NCI-H146 treated with DMSO at 0.1 percent for 48 hours (cell line): ENCODE measurements at regions not wholly inside any gene's neighbourhood (a gene's known extent, or its start where the extent isn't known, plus 50 kb on each side); places are given as distances from the start of the nearest gene placed in this dataset.
A peak's percentile ranks its signal among the peaks of the same experiment; 100 is the strongest.
"Not testable (repeated sequence)": the region's sequence is repeated elsewhere in the genome, so short reads cannot be mapped to it uniquely, and the experiment has no call there.

Experiments used
- DNase-seq: peaks from one replicate; lab custom pipeline; 2025; ENCODE audit not compliant: unreplicated experiment; lab: John Stamatoyannopoulos, UW

DNA sequence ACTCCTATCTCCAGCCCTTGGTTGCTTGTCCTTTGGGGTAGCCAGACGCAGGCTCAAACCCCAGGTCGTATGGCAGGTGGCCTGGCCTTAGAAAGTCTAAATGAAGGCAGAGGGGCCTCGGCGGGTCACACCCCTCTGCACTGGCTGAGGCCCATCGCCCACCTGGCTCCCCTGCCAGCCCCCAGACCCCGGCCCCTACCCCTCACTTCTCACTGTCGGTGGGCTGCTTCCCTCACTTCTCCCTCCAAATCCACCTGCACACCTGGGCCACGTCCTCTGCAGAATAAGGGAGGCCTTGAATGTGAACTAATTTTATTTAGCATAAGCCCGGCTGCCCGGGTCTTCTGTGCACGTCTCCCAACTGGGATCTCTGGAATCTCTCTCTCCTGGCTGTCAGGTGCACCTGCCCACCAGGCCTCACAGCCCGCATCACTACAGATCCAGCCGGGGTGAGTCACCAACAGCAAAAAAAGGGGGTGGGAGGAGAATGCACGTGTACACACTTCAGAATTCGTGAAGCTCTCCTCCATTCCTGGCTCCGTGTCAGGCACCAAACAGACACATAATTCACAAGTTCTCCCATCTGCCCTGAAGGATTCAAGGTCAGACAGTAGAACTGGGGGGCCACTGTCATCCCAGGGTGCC lies 107.5 kb upstream of the SIM2 start:
- no peak for DNase-seq

DNA sequence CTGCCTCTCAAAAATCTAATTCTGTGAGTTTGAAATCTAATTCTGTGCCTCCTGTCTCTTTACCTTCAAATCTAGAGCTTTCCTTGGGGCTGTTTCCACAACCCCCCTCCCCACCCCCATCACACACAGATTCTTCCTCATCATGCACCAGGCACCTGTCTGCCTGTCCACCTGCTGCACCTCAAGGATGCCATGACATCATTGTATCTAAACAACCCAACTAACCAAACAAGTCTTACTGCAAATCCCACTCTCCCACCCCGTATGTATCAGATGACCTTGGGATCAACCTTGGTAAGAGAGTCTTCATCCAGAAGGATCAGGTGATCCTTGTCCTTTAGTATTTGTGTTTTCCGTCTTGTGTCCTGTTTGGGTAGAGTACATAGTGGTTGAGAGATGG lies 102.7 kb upstream of the SIM2 start:
- no peak for DNase-seq

DNA sequence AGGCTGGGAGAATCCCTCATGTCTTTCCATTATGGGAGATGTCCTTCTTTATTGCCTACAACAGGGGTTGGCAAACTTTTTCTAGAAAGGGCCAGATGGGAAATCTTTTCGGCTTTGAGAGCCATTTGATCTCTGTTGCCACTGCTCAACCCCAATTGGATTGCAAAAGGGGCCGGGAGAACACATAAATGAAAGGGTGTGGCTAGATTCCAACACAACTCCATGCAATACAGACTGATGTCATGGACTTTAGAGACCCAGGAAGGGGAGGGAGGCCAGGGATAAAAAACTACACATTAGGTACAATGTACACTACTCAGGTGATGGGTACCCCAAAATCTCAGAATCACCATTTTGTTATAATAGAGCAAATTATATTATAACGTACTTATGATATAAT lies 97.6 kb upstream of the SIM2 start:
- DNase-seq, result no peak

DNA sequence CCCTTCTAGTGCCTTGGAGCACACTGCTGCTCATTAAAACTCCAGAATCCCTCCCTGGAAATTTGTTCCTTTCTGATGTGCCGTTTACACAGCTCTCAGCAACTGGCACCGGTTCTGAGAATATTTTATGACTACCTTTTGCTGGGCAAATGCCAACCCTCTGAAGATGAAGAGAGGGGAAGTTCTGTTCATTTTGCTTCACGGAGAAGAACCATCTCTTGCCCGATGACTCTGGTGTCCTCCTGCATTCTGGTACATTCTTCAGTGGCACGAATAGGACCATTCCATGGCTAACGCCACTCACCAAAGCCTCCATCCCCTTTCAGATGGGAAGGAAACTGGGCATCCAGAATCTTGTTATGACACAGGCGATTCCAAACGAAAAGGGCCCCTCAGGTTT lies 96.2 kb upstream of the SIM2 start:
- no peak for DNase-seq

DNA sequence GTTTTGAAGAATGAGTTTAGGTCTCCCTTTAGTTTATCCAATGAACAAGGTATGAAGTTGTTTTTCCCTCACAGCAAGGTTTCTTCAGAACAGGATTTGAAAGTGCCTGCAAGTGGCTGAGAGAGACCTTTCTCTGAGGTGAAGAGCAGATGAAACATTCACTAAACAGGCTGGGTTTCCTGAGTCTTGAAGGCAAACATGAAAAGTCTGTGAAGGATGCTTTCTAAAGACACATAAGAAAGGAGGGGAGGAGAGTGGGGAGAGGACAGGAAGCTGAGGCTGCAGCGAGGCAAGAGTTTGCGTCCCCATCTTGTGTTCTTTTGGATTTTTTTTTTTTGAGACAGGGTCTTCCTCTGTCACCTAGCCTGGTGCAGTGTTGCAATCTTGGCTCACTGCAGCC lies 95.7 kb upstream of the SIM2 start:
- no peak for DNase-seq

DNA sequence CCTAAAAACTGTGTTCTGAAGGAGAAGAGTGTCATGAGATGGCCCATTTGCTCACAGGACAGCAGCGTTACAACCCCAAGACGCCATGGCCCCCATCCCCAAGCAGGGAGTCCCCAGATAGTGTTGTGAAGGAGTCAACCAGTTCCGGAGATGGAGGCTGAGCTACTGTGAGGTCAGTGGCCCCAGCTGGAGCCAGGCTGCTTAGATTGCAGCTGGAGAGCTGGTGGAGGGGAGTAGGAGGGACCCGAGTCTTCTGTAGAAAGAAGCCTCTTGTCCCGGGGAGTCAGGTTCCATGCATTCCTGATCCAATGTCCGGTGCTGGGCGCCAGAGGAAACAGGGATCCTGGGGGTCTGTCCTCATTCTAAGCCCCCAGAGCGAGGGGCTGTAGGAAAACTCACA lies 93.5 kb upstream of the SIM2 start:
- no peak for DNase-seq

DNA sequence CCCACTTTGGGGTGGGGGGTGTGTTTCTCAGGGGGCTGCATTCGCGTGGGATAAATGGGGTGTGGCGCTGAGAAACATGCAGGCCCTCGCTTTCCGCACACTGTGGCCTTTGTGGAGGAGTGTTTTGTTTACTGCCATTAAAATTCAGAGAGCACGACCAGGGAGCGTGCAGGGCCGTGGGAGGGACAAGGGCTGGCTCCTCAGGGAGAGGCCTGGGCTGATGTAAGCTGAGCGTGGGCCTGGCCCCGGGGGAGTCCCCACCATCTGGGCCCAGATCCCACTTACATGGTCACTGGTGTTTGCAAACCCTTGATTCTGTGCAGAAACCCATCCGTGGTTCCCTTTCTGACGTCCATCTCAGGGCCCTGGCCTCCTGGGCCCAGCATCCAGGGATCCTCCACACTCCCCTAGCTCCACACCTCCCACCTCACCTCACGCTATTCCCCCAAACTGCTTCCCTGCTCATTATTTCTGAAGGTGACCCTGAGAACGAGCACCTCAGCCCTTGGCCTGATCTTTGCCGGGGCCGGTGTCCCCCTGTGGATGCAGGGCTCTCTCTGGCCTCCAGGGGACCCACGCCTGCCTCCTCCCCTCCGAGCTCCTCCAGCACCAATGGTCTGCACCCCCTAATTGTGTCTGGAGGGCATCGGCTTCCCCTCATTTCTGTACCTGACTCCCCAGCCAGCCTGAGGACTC lies 92.5 kb upstream of the SIM2 start:
- DNase-seq, result no peak

DNA sequence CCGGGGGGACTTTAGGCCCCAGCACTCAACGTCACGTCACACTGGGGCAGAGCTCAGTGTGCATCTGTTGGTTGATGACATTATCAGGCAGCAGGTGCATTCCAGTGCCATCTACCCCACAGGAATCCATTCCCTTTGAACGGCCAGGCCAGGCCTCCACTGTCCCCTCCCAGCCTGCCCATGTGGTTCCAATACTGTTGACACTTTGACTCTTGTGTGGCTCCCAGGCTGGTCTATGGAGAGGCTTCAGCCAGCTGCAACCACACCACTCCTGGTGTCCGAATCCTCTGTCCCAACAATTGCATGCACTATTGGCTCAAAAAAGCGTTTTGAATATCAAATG lies 92.0 kb upstream of the SIM2 start:
- DNase-seq, result no peak

DNA sequence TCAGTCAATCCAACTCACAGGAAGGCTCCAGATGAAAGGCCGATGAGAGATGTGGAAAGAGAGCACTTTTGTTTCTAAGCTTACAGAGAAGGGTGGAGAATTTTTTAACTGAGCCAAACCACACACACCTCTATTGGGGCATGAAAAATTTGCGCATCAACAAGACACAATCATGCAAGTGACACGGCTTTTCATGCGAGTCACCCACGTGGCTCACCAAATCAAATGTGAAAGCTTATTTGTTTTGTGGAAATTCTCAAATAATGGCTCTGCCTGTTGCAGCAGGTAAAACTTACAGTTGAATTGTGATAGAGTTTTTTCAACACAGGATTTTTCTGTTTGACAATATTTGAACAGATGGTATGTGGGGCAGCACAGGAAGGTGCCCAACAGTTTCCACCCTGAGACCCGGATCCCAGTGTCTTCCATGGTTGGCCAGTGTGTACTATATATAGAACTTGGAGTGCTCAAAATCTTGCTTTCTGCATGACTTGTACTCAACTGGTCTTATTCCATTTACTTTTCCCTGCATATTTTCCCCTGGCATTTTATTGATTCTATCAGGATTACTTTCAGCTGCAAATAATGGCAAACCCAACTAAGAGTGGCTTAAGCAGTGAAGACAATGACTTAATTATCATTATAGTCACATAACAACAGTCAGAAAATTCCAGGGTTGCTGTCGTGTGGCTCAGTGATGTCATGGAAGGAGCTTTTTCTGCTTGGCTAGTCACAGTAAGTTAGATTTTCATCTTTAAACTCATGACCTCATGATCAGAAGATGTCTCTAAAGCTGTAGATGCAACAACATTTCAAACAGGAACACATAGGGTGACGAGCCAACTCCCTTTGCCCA lies 90.6 kb upstream of the SIM2 start:
- DNase-seq, result peak; percentile 2

DNA sequence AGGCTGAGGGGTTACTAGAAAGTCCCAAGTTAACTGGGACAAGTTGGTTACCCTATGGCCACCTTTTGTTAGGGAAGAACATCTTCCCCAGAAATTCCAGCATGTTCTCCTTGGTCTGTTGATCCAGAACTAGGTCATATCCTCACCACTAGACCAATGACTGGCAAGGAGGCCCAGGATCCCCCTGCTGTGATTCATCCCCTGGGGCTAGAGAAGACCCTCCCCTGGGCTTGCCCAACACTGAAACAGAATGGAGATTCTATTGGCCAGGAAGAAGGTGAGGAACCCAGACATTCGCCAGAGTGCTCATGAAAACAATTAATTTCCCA lies 90.1 kb upstream of the SIM2 start:
- no peak for DNase-seq

DNA sequence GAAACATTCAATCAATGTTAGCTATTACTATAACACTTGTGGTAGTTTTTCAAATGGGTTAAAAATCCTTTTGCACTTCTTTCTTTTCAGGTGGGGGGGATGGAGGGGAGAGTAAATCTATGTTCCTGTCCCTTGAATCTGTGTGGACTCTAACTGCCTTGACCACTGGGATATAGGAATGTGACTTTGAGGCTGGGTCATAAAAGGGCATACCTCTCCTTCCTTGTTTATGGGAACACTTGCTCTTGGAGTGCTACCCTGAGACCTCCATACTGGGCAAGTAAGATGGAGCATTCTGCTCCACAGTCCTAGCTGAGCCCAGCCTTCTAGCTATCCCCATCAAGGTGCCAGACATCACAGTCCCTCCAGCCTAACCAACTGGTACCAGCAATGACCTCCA lies 89.3 kb upstream of the SIM2 start:
- no peak for DNase-seq

DNA sequence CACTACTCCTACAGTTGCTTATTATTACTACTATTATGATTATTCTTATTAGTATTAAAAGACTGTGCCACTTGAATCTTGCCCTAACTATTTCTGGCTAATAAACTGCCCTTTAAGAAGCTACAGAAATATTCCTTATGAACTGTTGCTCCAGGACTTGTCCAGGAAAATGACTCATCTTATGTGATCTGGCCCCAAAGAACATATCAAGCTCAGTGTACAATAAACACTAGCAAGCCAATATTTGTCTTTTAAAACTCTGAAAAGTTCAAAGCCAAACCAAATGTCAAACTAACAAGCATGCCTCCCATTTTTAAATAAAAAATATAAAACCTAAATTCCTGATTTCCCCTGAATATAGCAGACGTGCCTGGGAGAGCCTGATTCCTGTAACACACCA lies 88.7 kb upstream of the SIM2 start:
- no peak for DNase-seq

DNA sequence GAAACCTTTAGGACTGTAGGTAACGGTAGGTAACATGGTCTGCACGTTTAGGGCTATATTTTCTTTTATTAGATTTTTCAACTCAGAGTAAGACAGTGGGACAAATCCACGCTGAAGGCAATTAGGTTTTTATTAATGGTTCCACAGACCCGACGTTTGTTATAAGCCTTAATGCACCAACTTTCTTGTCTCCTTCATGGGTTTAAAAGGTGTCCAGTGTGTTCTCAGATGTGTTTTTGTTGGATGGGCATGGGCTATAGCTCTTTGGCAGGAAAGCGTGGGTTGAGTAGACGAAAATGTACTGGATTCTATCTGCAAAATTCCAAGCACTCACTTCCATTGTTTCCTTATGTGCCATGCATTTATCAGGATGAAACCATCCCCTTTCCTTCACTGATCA lies 88.0 kb upstream of the SIM2 start:
- no peak for DNase-seq

DNA sequence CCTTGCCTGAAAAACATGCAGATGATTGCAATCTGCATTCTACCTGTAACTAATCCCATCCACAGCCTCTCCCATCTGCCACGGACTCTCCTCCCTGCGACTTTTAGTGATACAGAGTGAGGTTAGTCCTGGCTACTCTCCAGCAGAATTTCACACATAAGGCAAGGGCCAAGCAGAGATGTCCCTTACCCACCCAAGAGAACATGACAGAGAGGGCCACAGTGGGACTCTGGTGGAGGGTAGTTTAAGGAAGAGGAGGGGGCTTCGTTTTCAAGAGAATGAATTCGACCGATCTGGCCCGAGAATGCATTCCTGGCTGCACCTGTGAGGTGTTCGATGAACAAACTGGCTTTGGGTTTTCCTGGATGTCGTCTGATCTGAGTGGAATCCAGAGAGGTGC lies 87.5 kb upstream of the SIM2 start:
- DNase-seq, result no peak

DNA sequence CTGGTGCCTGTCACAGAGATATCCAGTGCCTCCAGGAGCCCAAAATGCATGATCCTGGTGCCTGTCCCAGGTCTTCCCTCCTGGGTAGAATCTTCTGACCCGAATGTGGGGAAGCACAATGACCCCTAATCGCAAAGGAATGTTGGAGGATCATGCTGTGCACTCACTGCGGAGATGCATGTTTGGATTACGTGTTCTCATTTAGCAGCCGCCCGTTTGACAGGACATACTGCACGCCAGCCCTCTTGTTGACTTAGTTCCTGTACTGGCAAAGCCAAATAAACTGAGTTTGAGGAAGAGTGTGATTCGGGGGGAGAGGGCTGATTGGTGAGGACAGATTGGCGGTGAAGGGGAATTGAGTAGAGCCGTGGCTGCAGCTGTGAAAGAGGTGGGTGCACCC lies 85.9 kb upstream of the SIM2 start:
- DNase-seq, result no peak

DNA sequence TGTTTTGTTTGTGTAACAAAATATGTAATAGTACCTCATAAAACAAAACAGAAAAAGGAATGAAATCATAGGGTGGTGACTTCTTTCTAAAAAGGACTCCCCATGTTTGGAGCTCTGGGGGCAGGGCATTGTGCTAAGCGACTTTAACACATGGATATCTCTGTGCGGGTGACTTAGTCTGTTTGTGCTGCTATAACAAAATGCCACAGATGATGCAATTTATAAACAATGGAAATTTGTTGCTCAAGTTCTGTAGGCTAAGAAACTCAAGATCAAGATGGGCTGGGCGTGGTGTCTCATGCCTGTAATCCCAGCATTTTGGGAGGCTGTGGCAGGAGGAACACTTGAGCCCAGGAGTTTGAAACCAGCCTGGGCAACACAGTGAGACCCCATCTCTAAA lies 85.4 kb upstream of the SIM2 start:
- no peak for DNase-seq

DNA sequence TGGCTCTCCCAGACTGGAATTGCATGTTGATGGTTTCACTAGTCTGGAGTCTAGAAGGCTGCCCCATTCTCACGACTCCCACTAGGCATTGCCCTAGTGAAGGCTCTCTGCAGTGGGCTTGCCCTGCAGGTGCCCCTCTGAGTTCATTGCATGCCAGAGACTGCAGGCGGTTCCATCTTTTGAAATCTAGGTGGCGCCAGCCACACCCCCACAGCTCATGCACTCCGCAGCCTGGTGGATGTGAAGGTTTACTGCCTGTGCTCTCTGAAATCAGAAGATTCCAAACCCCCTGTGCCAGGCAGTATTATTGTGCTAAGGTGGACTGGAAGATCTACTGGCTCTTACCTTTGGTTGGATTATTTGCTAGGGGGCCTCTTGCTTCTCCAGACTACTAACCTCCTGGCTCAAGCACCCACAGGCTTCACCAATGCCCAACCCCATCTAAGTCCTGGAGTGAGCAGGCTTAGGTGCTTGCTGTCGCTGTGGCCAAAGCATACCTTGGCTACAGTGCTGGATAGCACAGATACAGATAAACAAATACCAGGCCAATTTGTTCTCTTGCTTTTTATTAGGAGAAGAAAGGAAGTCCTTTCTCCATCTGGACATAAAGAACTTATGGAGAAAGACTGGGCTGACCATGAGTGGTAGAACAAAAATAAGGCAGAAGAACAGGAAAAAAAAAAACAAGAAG lies 83.5 kb upstream of the SIM2 start:
- DNase-seq, result no peak

DNA sequence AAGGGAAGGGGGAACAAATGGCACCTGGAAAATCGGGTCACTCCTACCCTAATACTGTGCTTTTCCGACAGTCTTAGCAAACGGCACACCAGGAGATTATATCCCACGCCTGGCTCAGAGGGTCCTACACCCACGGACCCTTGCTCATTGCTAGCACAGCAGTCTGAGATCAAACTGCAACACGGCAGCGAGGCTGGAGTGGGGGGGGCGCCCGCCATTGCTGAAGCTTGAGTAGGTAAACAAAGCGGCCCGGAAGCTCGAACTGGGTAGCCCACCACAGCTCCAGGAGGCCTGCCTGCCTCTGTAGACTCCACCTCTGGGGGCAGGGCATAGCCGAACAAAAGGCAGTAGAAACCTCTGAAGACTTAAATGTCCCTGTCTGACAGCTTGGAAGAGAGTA lies 82.1 kb upstream of the SIM2 start:
- not testable (repeated sequence) for DNase-seq

DNA sequence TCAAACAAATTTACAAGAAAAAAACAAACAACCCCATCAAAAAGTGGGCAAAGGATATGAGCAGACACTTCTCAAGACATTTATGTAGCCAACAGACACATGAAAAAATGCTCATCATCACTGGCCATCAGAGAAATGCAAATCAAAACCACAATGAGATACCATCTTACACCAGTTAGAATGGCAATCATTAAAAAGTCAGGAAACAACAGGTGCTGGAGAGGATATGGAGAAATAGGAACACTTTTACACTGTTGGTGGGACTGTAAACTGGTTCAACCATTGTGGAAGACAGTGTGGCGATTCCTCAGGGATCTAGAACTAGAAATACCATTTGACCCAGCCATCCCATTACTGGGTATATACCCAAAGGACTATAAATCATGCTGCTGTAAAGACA lies 77.1 kb upstream of the SIM2 start:
- DNase-seq, result not testable (repeated sequence)

DNA sequence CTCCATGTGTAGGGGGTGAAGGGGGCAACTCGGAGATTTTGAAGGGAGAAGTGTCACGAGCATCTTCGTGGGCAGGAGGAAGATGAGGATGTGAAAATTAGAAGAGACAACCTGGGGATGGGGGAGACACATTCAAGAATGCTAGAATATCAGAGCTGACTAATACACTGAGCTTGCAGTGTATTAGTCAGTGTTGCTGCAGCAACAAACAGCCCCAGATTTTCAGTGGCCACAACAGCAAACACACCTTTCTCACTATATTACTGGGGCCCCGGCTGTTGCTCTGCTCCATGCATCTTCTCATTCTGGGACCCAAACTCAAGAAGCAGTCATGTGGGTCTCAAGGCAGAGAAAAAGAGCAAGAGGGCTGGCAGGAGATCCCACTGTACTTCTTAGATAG lies 74.8 kb upstream of the SIM2 start:
- DNase-seq, result no peak

DNA sequence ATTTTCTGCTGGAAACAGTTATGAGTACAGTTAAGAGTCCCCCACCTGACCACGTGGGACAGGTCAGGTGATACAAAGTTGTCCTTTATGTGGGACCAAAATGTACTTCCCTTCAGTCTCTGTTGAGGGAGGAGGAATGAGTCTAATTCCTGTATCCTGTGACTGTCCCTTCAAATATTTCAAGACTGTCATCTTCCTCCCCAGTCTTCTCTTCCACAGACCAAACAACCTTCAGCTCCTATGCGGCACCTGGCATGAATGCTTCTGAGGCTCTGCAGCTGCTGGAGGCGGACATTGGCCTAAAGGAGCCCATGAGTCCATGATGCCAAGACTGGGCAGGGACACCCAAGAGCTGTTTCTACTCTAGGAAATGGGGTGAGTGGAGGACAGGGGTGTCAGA lies 72.1 kb upstream of the SIM2 start:
- DNase-seq, result no peak

DNA sequence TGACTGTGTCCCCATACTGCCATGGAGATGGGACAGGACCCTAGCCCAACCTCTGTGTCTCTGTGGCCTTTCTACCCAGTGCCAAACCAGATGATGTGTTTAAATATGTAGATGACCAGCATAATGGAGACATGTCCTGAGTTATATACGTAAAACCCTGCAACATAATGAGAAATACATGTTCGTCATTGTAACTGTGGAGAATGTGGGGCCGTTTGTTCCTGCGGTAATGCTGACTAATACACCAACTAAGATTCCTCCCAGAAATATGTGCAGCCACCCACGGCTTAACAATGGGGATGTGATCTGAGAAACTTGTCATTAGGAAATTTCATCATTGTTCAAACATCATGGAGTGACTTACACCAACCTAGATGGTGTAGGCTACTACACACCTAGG lies 71.7 kb upstream of the SIM2 start:
- DNase-seq, result no peak
